HG03135 (cell line): ENCODE measurements at regions not wholly inside any gene's neighbourhood (a gene's known extent, or its start where the extent isn't known, plus 50 kb on each side); places are given as distances from the start of the nearest gene placed in this dataset.
"Not testable (repeated sequence)": the region's sequence is repeated elsewhere in the genome, so short reads cannot be mapped to it uniquely, and the experiment has no call there.

ENCODE experiments used
- ATAC-seq: cut with Tn5 transposase; IDR thresholded peaks from one replicate; pipeline ENCODE4 v1.9.1; 2021; ENCODE audit warnings: mild to moderate bottlenecking, moderate library complexity; ENCODE audit not compliant: unreplicated experiment

DNA sequence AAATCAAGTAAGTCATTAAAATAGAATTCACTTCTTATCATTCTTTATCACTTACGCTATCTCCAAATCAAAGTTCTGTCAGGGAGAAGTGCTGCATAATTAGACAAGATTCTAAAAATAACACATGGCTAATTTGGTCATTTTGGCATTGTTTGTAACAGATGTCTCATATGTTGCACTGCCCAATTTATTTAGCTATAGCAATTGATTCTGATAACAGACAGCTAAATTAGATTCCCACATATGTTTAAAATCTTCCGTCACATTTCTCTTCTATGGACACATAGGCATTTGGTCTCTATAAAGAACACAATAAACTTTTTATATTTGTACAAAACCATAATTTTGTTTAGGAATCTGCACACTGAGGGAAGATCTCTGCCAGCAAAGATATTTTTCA, 644.5 kb upstream of the VRK2 start:
- no peak for ATAC-seq

DNA sequence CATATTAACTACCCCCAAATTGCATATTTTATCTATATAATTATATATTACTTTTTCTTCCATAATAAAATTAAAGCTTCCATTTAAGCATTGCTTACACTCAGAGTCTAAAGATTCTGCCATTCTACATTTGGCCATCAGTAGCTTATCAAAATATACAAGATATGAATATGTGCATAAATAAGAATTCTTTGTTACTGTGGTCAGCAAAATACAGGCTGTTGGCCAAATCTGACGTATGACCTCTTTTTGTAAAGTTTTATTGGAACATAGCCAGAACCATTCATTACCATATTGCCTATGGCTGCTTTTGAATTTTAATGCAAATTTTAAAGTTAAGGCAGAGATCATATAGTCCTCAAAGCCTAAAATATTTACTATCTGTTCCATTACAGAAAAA, 643.9 kb upstream of the VRK2 start:
- no peak for ATAC-seq

GRCh38 chr2:57407772-57408201, 638.8 kb upstream of the VRK2 start:
- no peak for ATAC-seq

- no peak for ATAC-seq
These were observed 638.0 kb upstream of the VRK2 start for GRCh38 chr2:57408587-57408986.

DNA sequence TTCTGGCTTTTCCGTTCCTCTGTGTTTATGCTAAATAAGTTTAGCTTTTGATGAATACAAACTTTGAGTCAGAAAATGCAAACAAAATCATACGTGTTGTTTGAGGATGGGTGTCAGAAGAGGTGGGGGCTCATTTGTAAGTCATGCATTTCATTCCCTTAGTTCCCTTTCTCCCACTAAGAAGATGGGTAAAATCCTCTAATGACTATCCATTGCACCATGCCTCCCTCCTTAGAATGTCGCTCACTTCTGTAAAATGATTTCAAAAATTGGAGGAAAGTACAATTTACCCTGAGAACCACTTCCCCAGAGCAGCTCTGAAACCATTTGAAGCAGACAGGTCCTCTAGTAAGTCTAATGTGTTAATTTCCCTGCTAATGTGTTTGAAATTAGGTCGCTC, 629.6 kb upstream of the VRK2 start:
- no peak for ATAC-seq

- ATAC-seq, result not testable (repeated sequence)
These were observed 627.7 kb upstream of the VRK2 start for GRCh38 chr2:57418859-57419346.

GRCh38 chr2:57429831-57430230, 616.8 kb upstream of the VRK2 start:
- ATAC-seq, result no peak

GRCh38 chr2:57432528-57432927, 614.1 kb upstream of the VRK2 start:
- no peak for ATAC-seq

GRCh38 chr2:57434441-57434840, 612.2 kb upstream of the VRK2 start:
- no peak for ATAC-seq

GRCh38 chr2:57434972-57435371, 611.6 kb upstream of the VRK2 start:
- ATAC-seq, result no peak

DNA sequence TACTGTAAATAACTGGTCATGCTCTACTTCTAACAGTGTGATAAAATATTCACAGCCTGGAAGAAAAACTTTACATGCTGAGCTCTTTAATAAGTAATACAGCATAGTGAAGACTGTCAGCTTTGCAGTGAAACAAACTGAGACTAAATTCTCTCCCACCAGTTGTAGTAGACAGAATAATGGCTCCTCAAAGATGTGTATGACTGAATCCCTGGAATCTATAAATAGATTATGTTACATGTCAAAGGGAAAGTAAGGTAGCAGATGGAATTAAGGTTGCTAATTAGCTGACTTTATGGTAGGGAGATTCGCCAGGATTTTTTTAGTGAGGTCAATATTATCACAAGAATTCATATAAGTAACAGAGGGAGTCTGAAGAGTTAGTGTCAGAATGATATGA, 609.5 kb upstream of the VRK2 start:
- ATAC-seq, result no peak

DNA sequence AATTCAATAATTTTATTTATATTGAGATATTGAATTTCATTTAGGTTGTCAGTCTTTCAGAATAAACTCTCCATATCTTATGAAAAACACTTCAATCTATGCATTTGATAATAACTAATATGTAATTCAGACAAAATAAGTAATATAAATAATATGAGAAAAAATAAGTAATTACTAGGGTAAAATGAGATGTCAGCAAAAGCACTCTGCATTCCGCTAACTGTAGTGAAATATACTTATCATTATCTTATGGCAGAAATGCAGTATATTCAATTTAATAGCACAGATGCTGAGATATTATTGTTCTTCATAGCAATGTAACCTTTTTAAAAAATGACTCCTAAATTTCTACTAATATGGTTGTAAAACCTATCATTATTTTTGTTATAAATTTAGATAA, 606.2 kb upstream of the VRK2 start:
- no peak for ATAC-seq

GRCh38 chr2:57443086-57443485, 603.5 kb upstream of the VRK2 start:
- ATAC-seq, result no peak

DNA sequence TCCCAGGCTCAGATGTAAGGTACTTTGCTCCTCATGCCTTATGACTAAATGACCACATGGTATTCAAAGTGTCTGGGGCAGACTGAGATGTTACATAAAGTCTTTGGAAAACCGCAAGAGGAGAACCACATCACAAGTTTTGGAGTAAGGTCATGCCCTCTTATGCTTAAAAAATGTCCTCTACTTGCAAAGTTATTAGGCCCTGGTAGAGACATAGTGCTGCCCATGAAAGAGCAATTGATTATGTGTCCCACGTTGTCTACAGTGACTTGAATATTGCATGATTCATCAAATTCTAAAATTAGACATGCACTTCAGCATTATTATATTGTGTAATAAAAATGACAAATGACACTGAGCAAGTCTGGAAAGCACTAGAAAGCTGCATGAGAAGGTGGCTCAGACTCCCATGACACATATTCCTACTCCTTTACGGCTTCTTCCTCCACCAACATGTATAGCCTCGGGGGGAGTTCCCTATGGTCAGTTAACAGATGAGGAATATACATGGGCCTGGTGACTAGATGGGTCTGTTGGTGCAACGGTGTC, 602.6 kb upstream of the VRK2 start:
- no peak for ATAC-seq

GRCh38 chr2:57444752-57445430, 601.7 kb upstream of the VRK2 start:
- no peak for ATAC-seq

DNA sequence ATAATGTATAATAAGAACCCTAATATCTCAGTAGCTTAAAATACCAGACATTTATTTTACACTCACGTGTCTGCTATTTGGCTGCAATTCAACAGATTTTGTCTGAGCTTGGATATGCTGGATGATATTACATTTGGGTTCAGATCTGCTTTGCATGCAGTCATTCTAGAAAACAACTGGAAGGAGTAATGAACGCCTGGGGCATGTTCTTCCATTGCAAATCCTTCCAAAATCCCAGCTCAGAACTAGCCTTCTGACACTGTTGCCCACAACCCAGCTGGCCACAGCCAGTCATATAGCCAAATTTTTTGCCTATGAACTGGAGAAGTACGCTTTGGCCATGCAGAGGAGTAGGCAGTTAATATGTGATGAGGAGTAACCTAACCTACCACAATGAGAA, 597.8 kb upstream of the VRK2 start:
- no peak for ATAC-seq

DNA sequence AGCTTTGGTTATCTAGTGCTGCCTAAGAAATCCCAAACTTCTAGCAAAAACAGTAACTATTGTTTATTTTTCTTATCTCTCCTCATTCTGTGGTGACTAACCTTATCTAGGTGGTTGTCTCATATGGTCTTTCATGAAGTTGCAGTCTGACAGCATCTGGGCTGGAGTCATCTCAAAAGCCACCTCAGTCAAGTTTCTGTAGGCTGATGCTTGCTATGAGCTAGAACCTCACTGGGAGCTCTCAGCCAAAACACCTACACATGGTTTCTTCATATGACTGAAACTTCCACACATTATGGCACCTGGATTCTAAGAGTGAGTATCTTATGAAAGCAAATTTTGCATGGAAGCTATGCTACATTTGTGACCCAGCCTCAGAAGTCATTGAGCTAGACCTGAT, 596.4 kb upstream of the VRK2 start:
- ATAC-seq, result no peak

DNA sequence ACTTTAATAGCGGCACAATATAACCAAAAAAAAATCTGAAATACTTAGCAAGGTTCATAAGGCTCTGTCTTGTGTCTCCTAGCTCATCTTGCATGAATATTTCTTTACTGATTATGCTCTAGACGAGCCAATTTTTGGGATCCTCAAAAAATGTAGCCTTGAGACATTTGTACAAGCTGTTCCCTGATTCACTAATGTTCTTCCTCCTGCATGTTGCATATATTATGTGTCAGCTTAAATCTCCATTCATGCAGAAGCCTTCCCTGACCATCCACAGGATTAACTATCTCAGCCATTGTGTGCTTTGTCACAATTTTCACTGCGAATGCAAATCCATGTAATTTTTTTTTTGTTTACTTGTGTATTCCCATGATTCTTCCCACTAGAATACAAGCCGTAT, 594.0 kb upstream of the VRK2 start:
- ATAC-seq, result no peak

DNA sequence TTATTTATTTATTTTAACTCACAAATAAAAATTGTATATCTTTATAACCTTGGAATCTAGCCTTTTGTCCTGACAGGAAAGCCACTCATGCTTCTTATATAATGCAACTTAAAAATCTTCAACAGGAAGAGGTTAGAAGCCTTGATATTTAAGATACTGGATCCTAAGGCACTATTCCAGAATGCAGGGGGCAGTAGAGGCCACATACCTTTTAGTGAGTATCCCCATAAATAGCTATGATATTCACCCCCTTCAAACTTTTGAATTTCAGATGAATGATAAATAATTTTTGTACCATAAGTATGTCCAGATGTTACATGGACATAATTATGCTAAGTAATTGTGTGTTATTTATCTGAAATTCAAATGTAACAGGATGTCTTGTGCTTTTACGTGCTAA, 592.7 kb upstream of the VRK2 start:
- no peak for ATAC-seq

DNA sequence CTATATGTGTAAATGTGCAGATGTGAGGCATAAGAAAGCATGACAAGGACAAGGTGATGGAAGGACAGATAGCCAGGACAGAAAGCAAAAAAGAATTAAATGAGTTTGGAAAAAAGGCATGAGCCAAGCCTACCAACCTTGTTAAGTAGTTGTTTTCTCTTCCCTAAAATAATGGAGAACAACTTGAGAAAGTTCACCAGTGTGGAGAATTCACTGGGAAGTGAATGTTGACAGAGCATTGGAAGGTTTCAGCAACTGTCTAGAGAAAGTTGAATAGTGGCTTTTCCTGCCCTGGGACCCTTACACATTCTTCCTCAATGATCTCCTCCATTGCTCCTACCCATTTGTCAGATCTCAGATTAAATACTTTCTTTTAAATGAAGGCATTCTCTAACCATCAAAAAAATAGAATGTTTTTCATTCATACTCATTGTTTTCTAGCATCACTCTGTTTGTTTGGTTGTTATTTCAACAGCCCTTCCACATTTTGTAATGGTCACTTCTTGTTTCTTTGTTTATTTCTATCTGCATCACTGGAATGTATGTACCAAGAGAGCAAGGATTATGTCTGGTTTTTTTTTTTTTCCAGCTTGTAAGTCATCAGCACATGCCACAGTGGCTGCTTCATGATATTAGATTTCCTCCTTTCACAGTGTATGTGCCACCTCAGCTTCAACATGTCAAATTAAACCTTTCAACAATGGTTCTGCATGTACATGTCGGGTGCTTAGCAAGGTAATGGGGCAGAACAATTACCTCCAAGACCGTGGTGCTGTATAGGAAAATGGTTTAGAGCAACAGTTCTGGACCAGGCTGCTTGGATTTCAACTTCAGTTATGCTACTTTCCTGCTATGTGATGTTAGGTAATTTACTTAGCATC, 586.0 kb upstream of the VRK2 start:
- no peak for ATAC-seq

DNA sequence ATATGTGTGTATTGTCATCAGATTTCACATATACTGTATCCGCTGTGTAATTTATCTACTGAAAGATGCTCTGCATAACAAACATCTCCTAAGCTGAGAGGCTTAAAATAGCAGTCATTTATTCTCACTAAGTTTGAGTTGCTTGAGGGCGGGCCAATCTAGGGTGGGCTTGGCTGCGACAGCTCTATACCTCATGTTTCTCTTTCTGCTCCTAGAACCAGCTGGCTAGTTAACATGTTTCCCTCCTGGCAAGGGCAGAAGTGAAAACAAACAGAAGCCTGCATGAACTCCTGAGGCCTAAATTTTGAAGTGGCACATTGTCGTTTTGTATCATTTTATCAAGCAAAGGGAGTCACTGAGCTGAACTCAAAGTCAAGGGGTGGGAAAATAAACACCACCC, 585.0 kb upstream of the VRK2 start:
- no peak for ATAC-seq

DNA sequence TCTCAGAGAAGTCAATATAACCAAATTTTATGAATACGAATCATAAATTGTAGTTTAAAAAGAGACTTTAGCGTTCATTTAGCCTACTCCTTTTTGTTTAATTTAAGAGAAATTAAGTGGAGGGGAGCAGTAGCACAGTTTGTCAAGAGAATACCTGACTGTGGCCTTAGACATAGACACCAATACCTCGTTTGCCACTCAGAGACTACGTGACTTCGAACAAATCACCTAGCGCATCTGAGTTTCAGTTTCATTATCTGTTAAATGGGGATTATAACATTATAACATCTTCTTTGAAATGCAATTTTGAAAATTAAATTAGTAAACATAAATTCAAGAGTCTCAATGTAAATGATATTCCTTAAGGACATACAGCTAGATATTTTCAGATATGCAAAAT, 581.5 kb upstream of the VRK2 start:
- no peak for ATAC-seq
